Fibroblast of lung (primary cell): ENCODE measurements at regions not wholly inside any gene's neighbourhood (a gene's known extent, or its start where the extent isn't known, plus 50 kb on each side); places are given as distances from the start of the nearest gene placed in this dataset.
A peak's percentile ranks its signal among the peaks of the same experiment; 100 is the strongest.

Experiments used
- DNase-seq, 2 donors: peaks; one replicate each; pipeline versions ENCODE4 v3.0.0 to v3.0.0-alpha.2; 2010; ENCODE audit warnings: low read depth in 2 of 2
- H2AFZ ChIP-seq: 2 replicates; pipeline ENCODE4 v1.5.1; 2012; ENCODE audit warnings: low read length, control low read depth, inconsistent platforms
- H3K27ac ChIP-seq: 2 replicates; pipeline ENCODE4 v1.5.1; 2011; ENCODE audit warnings: low read length, control low read depth; ENCODE audit not compliant: insufficient read depth
- H3K27me3 ChIP-seq: 2 replicates; pipeline ENCODE4 v1.5.1; 2011; ENCODE audit warnings: mild to moderate bottlenecking, low read length; ENCODE audit not compliant: control insufficient read depth, insufficient read depth
- H3K36me3 ChIP-seq: 2 replicates; pipeline ENCODE4 v1.5.1; 2011; ENCODE audit warnings: low read length; ENCODE audit not compliant: control insufficient read depth, insufficient read depth
- H3K4me1 ChIP-seq: 2 replicates; pipeline ENCODE4 v1.5.1; 2011; ENCODE audit warnings: low read length; ENCODE audit not compliant: control insufficient read depth, insufficient read depth; ENCODE audit errors: extremely low read depth
- H3K4me2 ChIP-seq: 2 replicates; pipeline ENCODE4 v1.5.1; 2011; ENCODE audit warnings: low read length, control low read depth; ENCODE audit not compliant: insufficient read depth; ENCODE audit errors: extremely low read depth
- H3K4me3 ChIP-seq, 4 experiments: fragments of 200-600 bp in 1 of 4; sonication (generic) in 1 of 4; replicated peaks in 1 of 4; 2 replicates each; pipeline ENCODE4 v1.5.1; 2011 to 2016; ENCODE audit warnings: low read length in 4 of 4, low read depth in 3 of 4, mild to moderate bottlenecking in 3 of 4, control low read depth in 2 of 4, inconsistent platforms in 1 of 4, mixed read lengths in 1 of 4; ENCODE audit not compliant: insufficient read depth in 1 of 4; ENCODE audit errors: control extremely low read depth in 1 of 4
- H3K79me2 ChIP-seq: 2 replicates; pipeline ENCODE4 v1.5.1; 2012; ENCODE audit warnings: mild to moderate bottlenecking, low read length, inconsistent platforms; ENCODE audit not compliant: control insufficient read depth, insufficient read depth
- H3K9ac ChIP-seq: 2 replicates; pipeline ENCODE4 v1.5.1; 2011; ENCODE audit warnings: mild to moderate bottlenecking, low read length, control low read depth; ENCODE audit not compliant: insufficient read depth
- H3K9me3 ChIP-seq: 2 replicates; pipeline ENCODE4 v1.5.1; 2012; ENCODE audit warnings: low read depth, low read length; ENCODE audit not compliant: control insufficient read depth, insufficient read depth
- H4K20me1 ChIP-seq: 2 replicates; pipeline ENCODE4 v1.5.1; 2011; ENCODE audit warnings: low read length; ENCODE audit not compliant: control insufficient read depth, insufficient read depth; ENCODE audit errors: extremely low read depth
- EZH2 ChIP-seq: IDR thresholded peaks from 2 replicates; pipeline ENCODE4 v1.5.1; 2012; ENCODE audit warnings: low read length, control low read depth, mild to moderate bottlenecking; ENCODE audit errors: missing control alignments
- TF ChIP-seq, protein P1 (sequence below), 2 donors: IDR thresholded peaks in 1 of 2; conservative IDR thresholded peaks in 1 of 2; 1 replicate in 1 of 2; 2 replicates in 1 of 2; pipeline ENCODE4 v1.5.1; 2011 to 2012; ENCODE audit warnings: low read length in 2 of 2, control low read depth in 1 of 2, inconsistent platforms in 1 of 2, low read depth in 1 of 2, mild to moderate bottlenecking in 1 of 2

DNA sequence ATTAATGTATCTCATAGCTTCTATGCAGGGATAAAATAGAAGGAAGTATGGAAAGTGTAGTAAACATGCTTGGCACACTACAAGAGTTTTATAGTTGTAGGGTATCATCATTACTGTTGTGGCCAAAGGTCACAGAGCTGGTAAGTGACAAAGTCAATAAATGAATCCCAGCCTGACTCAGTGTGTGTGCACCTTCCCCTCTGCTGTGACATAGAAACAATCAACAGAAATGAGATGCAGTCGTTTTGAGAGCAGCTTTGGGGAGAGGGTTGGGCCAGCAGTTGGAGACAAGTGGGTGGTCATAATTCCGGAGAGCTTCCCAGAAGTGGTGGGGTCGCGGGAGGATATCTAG lies 82.4 kb upstream of the RBPJ start:
- peak overlapping the region; percentile 38 for H3K27ac ChIP-seq
- H4K20me1 ChIP-seq, result no peaks in the 10 kb centered on the region
- H2AFZ ChIP-seq, result no peak overlapping the region
- peaks cover 9% of the 10 kb centered on the region for H3K4me1 ChIP-seq
- H3K9me3 ChIP-seq, result no peaks in the 10 kb centered on the region
- H3K4me3 ChIP-seq, result no peak overlapping the region
- no peaks in the 10 kb centered on the region for H3K27me3 ChIP-seq
- no peaks in the 10 kb centered on the region for H3K79me2 ChIP-seq
- H3K9ac ChIP-seq, result no peak overlapping the region
- H3K4me2 ChIP-seq, result no peak overlapping the region
- no peaks in the 10 kb centered on the region for H3K36me3 ChIP-seq
- TF ChIP-seq, protein P1, sequence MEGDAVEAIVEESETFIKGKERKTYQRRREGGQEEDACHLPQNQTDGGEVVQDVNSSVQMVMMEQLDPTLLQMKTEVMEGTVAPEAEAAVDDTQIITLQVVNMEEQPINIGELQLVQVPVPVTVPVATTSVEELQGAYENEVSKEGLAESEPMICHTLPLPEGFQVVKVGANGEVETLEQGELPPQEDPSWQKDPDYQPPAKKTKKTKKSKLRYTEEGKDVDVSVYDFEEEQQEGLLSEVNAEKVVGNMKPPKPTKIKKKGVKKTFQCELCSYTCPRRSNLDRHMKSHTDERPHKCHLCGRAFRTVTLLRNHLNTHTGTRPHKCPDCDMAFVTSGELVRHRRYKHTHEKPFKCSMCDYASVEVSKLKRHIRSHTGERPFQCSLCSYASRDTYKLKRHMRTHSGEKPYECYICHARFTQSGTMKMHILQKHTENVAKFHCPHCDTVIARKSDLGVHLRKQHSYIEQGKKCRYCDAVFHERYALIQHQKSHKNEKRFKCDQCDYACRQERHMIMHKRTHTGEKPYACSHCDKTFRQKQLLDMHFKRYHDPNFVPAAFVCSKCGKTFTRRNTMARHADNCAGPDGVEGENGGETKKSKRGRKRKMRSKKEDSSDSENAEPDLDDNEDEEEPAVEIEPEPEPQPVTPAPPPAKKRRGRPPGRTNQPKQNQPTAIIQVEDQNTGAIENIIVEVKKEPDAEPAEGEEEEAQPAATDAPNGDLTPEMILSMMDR (conservative IDR thresholded peaks at IDR 0.05 in 1 of 2, IDR thresholded peaks at IDR 0.05 in 1 of 2; ENCODE audit: low read depth in 1 of 2, low read length in 2 of 2), result no peak
- no peak for TF ChIP-seq EZH2
- no peak for DNase-seq

DNA sequence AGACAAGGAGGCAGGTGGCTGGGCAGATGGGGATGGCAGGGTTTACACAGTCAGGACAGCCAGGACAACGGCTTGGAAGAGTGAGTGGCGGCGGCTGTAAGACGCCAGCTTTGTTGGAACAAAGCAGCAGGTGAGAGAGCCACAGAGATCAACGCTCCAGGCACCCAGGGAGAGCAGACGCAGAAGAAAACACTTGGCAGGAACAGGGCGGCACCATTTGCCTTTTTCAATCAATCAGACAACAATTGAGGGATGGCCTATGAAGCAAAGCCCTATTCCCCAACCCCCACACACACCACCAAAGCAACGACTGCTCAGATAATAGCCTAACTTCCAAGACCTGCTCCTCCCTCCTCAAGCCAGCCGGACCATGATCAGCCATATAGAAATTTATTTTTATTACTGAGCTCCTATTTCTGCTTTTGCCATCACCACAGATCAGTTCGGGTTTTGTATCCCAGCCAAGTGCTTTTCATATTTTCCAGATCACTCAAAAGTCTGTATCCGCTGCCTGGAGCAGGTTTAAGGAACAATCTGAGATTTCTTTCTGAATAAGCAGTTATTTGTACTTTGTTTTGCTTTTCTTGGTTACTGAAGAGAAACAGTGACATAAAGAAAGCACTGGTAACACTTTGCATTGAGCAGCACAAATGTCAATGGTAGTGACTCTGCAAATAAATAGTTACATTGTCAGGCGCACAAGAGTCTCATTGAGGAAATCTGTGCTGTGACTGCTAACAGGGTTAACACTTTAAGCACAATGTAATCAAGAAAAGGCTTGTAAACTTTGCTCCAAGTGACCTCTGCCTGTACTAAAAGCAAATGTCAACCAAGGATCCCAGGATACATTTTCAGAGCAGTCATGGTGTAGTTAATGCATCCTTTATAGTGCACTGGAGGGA lies 81.8 kb upstream of the RBPJ start:
- peaks cover 9% of the 10 kb centered on the region for H3K4me1 ChIP-seq
- no peaks in the 10 kb centered on the region for H3K27me3 ChIP-seq
- no peak overlapping the region for H3K4me3 ChIP-seq
- TF ChIP-seq, protein P1 (conservative IDR thresholded peaks at IDR 0.05 in 1 of 2, IDR thresholded peaks at IDR 0.05 in 1 of 2; ENCODE audit: low read depth in 1 of 2, low read length in 2 of 2), result no peak
- H3K36me3 ChIP-seq, result no peaks in the 10 kb centered on the region
- peak overlapping the region; percentile 47 for H2AFZ ChIP-seq
- no peaks in the 10 kb centered on the region for H3K79me2 ChIP-seq
- H4K20me1 ChIP-seq, result no peaks in the 10 kb centered on the region
- DNase-seq, result peak; percentile 67 to 72
- H3K4me2 ChIP-seq, result peak overlapping the region; percentile 83
- no peaks in the 10 kb centered on the region for H3K9me3 ChIP-seq
- H3K27ac ChIP-seq, result peak overlapping the region; percentile 38
- H3K9ac ChIP-seq, result no peak overlapping the region

DNA sequence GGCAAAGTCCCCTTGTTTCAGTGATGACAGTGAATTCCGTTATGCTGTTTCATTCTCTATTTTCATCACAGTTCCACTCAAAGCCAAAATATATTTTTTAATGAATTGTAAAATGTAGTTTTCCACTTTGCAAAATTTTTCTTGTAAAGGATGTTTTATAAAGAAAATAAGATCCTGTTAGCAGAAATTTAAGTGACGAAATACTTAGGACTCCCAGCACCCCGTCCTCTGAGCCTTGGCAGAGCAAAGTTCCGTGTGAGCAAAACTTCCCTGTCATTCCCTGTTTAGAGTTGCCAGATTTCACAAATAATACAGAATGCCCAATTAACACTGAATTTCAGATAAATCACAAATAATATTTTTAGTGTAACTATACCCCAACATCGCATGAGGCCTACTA lies 81.0 kb upstream of the RBPJ start:
- Histone ChIP-seq H3K79me2 (no peaks in the 10 kb centered on the region), H3K27me3 (no peaks in the 10 kb centered on the region), H2AFZ (no peak overlapping the region), H3K4me1 (peaks cover 9% of the 10 kb centered on the region), H3K4me2 (no peak overlapping the region), H3K27ac (peak overlapping the region; percentile 38), H3K9me3 (no peaks in the 10 kb centered on the region), H3K9ac (no peak overlapping the region), H3K4me3 (no peak overlapping the region), H4K20me1 (no peaks in the 10 kb centered on the region), H3K36me3 (no peaks in the 10 kb centered on the region)
- TF ChIP-seq, protein P1 (conservative IDR thresholded peaks at IDR 0.05 in 1 of 2, IDR thresholded peaks at IDR 0.05 in 1 of 2; ENCODE audit: low read depth in 1 of 2, low read length in 2 of 2), result no peak
- no peak for TF ChIP-seq EZH2
- DNase-seq, result no peak
